Kidney capillary endothelial cell (primary cell): ENCODE measurements at regions not wholly inside any gene's neighbourhood (a gene's known extent, or its start where the extent isn't known, plus 50 kb on each side); places are given as distances from the start of the nearest gene placed in this dataset.
"Not testable (repeated sequence)": the region's sequence is repeated elsewhere in the genome, so short reads cannot be mapped to it uniquely, and the experiment has no call there.

ENCODE experiments used
- DNase-seq: peaks from one replicate; pipeline ENCODE4 v3.0.0-alpha.2; 2018; ENCODE audit warnings: low spot score

GRCh38 chr7:159335181-159335926 lies 190.7 kb upstream of the VIPR2 start:
- not testable (repeated sequence) for DNase-seq

GRCh38 chr7:159332854-159333479 lies 188.3 kb upstream of the VIPR2 start:
- not testable (repeated sequence) for DNase-seq

GRCh38 chr7:159331462-159331861 lies 186.8 kb upstream of the VIPR2 start:
- no peak for DNase-seq

- DNase-seq: no peak
Measured at GRCh38 chr7:159329818-159330378, 185.2 kb upstream of the VIPR2 start.

GRCh38 chr7:159328096-159328495 lies 183.4 kb upstream of the VIPR2 start:
- DNase-seq: no peak

GRCh38 chr7:159323359-159323758 lies 178.7 kb upstream of the VIPR2 start:
- DNase-seq: no peak

GRCh38 chr7:159321278-159321677 lies 176.6 kb upstream of the VIPR2 start:
- DNase-seq: no peak

GRCh38 chr7:159318682-159319351 lies 174.2 kb upstream of the VIPR2 start:
- DNase-seq: no peak

GRCh38 chr7:159317294-159317693 lies 172.6 kb upstream of the VIPR2 start:
- no peak for DNase-seq

GRCh38 chr7:159311172-159311494 lies 166.5 kb upstream of the VIPR2 start:
- no peak for DNase-seq

- no peak for DNase-seq
Measured at GRCh38 chr7:159310457-159311171, 165.9 kb upstream of the VIPR2 start.

- not testable (repeated sequence) for DNase-seq
Measured at GRCh38 chr7:159309214-159309613, 164.5 kb upstream of the VIPR2 start.

GRCh38 chr7:159306012-159306411 lies 161.3 kb upstream of the VIPR2 start:
- DNase-seq: no peak

GRCh38 chr7:159305185-159305584 lies 160.5 kb upstream of the VIPR2 start:
- not testable (repeated sequence) for DNase-seq

GRCh38 chr7:159303510-159303909 lies 158.8 kb upstream of the VIPR2 start:
- not testable (repeated sequence) for DNase-seq

- DNase-seq: no peak
Measured at GRCh38 chr7:159296093-159296681, 151.5 kb upstream of the VIPR2 start.

GRCh38 chr7:159286487-159286886 lies 141.8 kb upstream of the VIPR2 start:
- not testable (repeated sequence) for DNase-seq

- no peak for DNase-seq
Measured at GRCh38 chr7:159281573-159281972, 136.9 kb upstream of the VIPR2 start.

GRCh38 chr7:159280008-159280407 lies 135.3 kb upstream of the VIPR2 start:
- no peak for DNase-seq

GRCh38 chr7:159272739-159273138 lies 128.1 kb upstream of the VIPR2 start:
- no peak for DNase-seq

GRCh38 chr7:159271781-159272180 lies 127.1 kb upstream of the VIPR2 start:
- no peak for DNase-seq

- no peak for DNase-seq
Measured at GRCh38 chr7:159269745-159270144, 125.1 kb upstream of the VIPR2 start.
